Type B pancreatic cell (in vitro differentiated cells): ENCODE measurements at regions not wholly inside any gene's neighbourhood (a gene's known extent, or its start where the extent isn't known, plus 50 kb on each side); places are given as distances from the start of the nearest gene placed in this dataset.

ENCODE experiments used
- DNase-seq: peaks from one replicate; pipeline ENCODE4 v3.0.0; 2021; ENCODE audit warnings: mixed read lengths; ENCODE audit not compliant: unreplicated experiment; ENCODE audit errors: extremely low spot score
- H3K27ac Mint-ChIP-seq: 2 replicates; pipeline ENCODE4 v1.8.0; 2021; ENCODE audit warnings: mild to moderate bottlenecking, mixed read lengths
- H3K27me3 Mint-ChIP-seq: 2 replicates; pipeline ENCODE4 v1.8.0; 2021; ENCODE audit warnings: mixed read lengths
- H3K36me3 Mint-ChIP-seq: 2 replicates; pipeline ENCODE4 v1.8.0; 2021; ENCODE audit warnings: mixed read lengths
- H3K4me1 Mint-ChIP-seq: one replicate; pipeline ENCODE4 v1.8.0; 2021; ENCODE audit warnings: mixed read lengths; ENCODE audit not compliant: unreplicated experiment
- H3K4me3 Mint-ChIP-seq: 2 replicates; pipeline ENCODE4 v1.8.0; 2021; ENCODE audit warnings: mild to moderate bottlenecking, mixed read lengths
- H3K9me3 Mint-ChIP-seq: 2 replicates; pipeline ENCODE4 v1.8.0; 2021; ENCODE audit warnings: mixed read lengths
- CTCF ChIP-seq: fragments of 200-600 bp; sonication (generic); conservative IDR thresholded peaks from 2 replicates; pipeline ENCODE4 v1.5.0; 2021; ENCODE audit warnings: antibody characterized with exemption, mild to moderate bottlenecking

DNA sequence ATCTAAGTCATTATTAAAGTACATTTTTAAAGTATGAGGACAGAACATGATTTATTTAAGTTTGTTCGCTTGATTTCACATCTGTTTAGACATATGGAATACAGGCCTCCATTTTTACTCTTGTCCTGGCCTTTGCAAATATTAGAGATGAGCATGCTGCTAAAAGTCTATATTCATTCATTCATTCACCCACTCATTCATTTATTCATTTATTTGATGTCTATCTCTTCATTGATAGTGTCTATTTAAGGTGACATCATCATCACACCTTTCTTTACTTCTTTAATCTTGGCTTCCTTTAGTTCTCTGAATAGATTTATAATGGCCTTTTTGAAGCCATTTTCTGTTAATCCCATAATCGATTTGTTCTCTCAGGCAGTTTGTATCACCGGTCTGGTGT is 68.0 kb downstream of the THNSL1 start:
- TF ChIP-seq CTCF: no peak
- peaks cover 5% of the 10 kb centered on the region for H3K9me3 Mint-ChIP-seq
- no peak overlapping the region for H3K4me3 Mint-ChIP-seq

DNA sequence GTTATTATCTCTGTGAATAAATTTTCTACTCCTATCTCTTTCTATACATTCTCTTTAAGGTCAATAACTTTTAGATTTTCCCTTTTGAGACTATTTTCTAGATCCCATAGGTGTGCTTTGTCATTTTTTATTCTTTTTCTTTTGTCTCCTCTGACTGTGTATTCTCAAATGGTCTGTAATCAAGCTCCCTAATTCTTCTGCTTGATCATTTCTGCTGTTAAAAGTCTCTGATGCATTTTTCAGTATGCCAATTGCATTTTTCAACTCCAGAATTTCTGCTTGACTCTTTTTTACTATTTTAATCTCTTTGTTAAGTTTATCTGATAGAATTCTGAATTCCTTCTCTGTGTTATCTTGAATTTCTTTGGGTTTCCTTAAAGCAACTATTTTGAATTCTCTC is 78.2 kb downstream of the THNSL1 start:
- DNase-seq: no peak
- peaks cover 21% of the 10 kb centered on the region for H3K9me3 Mint-ChIP-seq
- no peaks in the 10 kb centered on the region for H3K4me1 Mint-ChIP-seq
- TF ChIP-seq CTCF: no peak
- no peaks in the 10 kb centered on the region for H3K36me3 Mint-ChIP-seq
- no peaks in the 10 kb centered on the region for H3K27me3 Mint-ChIP-seq
- no peak overlapping the region for H3K4me3 Mint-ChIP-seq
- H3K27ac Mint-ChIP-seq: no peak overlapping the region

More for the DNA sequence above, 68.0 kb downstream of the THNSL1 start:
- no peaks in the 10 kb centered on the region for H3K36me3 Mint-ChIP-seq
- no peak for DNase-seq
- no peaks in the 10 kb centered on the region for H3K27me3 Mint-ChIP-seq
- no peak overlapping the region for H3K27ac Mint-ChIP-seq
- H3K4me1 Mint-ChIP-seq: peaks cover 17% of the 10 kb centered on the region

DNA sequence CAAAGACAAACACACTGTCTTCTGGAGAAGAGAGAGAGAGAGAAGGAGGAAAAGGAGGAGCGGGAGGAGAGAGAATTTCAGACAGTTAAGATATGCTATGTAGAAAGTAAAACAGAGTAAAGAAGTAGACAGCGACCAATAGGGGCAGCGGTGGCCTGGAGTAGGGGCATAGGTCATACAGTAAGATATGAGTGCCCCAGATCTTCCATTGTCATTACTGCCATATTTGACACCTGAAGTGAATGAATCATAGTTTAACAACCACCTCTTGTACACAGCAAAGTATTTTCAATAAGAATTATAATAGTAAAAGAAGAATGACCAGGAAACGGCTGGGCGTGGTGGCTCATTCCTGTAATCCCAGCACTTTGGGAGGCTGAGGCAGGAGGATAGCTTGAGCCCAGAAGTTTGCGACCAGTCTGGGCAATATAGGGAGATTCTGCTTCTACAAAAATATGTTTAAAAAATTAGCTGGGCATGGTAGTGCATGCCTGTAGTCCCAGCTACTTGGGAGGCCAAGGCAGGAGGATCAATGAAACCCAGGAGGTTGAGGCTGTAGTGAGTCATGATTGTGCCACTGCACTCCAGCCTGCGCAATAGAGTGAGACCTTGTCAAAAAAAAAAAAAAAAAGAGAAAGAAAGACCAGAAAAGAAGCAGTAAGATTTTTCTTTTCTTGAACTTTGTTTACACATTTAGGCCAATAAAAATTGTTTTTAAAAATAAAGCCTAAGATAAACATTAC is 77.0 kb upstream of the GPR158 start:
- Mint-ChIP-seq H3K4me3 (no peak overlapping the region), H3K4me1 (peaks cover 11% of the 10 kb centered on the region), H3K36me3 (no peaks in the 10 kb centered on the region), H3K27me3 (peaks cover 10% of the 10 kb centered on the region), H3K9me3 (peaks cover 9% of the 10 kb centered on the region), H3K27ac (no peak overlapping the region)
- no peak for DNase-seq
- TF ChIP-seq CTCF: no peak

- no peak for DNase-seq
- no peaks in the 10 kb centered on the region for H3K9me3 Mint-ChIP-seq
- H3K4me3 Mint-ChIP-seq: no peak overlapping the region
- TF ChIP-seq CTCF: no peak
- H3K4me1 Mint-ChIP-seq: peaks cover 11% of the 10 kb centered on the region
- H3K36me3 Mint-ChIP-seq: no peaks in the 10 kb centered on the region
- H3K27ac Mint-ChIP-seq: no peak overlapping the region
- H3K27me3 Mint-ChIP-seq: peaks cover 10% of the 10 kb centered on the region
These were observed 74.7 kb upstream of the GPR158 start for GRCh38 chr10:25100141-25100540.

DNA sequence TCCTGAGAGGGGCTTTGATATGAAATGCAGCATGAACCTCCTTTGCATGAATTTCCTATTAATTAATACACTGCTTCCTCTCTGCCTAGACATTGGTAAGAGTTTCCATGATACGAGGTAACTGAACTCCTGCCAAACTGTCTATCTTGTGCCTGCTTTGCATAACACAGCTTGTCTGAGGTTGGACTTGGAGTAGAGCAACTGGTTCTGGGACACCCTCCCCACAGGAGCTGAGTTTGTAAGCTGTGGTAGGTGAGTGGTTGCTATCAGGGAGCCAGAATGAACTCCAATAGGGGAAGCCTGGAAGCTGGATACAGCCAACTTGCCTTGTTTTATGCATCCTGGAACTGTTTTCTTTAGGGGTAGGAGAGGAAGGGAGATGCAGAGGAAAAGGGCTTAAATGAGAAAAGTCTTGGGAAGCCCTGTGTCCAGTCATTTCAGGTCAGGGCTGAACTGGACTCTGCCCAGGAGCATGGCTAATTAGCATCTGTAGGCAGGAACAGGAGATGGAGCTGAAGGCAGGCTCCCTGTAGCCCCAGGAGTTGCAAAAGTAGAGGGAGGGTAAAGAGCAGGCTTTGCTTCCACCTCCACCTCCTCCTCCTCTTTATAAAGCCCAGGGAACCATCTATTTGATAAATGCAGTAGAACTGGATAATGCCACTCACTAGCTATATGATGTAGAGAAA is 73.2 kb upstream of the GPR158 start:
- TF ChIP-seq CTCF: no peak
- H3K4me3 Mint-ChIP-seq: no peak overlapping the region
- H3K9me3 Mint-ChIP-seq: no peaks in the 10 kb centered on the region
- peaks cover 10% of the 10 kb centered on the region for H3K27me3 Mint-ChIP-seq
- H3K4me1 Mint-ChIP-seq: peaks cover 11% of the 10 kb centered on the region
- DNase-seq: no peak
- H3K36me3 Mint-ChIP-seq: no peaks in the 10 kb centered on the region
- no peak overlapping the region for H3K27ac Mint-ChIP-seq
